HepG2 (cell line): ENCODE measurements at regions not wholly inside any gene's neighbourhood (a gene's known extent, or its start where the extent isn't known, plus 50 kb on each side); places are given as distances from the start of the nearest gene placed in this dataset.

ENCODE experiments used
- ATAC-seq: fragments of 200-7000 bp; cut with Tn5 transposase; 3 replicates; pipeline ENCODE4 v1.9.1; 2020; ENCODE audit warnings: mild to moderate bottlenecking, moderate library complexity
- BruUV-seq: library from RNA; stranded (reverse); fragments of 400-500 nt; replicated peaks from 2 replicates; lab custom pipeline; 2021; lab: Mats Ljungman, UMichigan
- CTCF ChIA-PET: fragments of 300-600 bp; formaldehyde crosslinking; extraction: SDS; loops from one replicate; lab custom pipeline; 2021; ENCODE audit warnings: low total read pairs, inconsistent platforms, low intra/inter-chr PET ratio; lab: Yijun Ruan, JAX
- POLR2A ChIA-PET: fragments of 350-600 bp; sonication (Branson Sonifier 250); formaldehyde crosslinking; loops from one replicate; lab custom pipeline; 2020; ENCODE audit warnings: antibody characterized with exemption, inconsistent platforms; lab: Yijun Ruan, JAX
- DNase-seq: peaks from one replicate; pipeline ENCODE4 v3.0.0-alpha.2; 2015; ENCODE audit warnings: low spot score
- FAIRE-seq: peaks from 3 replicates; lab custom pipeline; 2011; peaks lifted over from hg19 to GRCh38; lab: Jason Lieb, UNC
- H2AFZ ChIP-seq: one replicate; pipeline ENCODE4 v1.6.1; 2011; ENCODE audit warnings: low read length, inconsistent platforms
- H3K27ac ChIP-seq: fragments of 300-600 bp; 3 replicates; pipeline ENCODE4 v1.8.0; 2011; ENCODE audit warnings: mixed run types, mild to moderate bottlenecking, mixed read lengths, low read length, inconsistent platforms; ENCODE audit not compliant: insufficient read depth; ENCODE audit errors: extremely low read length
- H3K27me3 ChIP-seq, 2 experiments: fragments of 200-600 bp in 1 of 2; 2 replicates in 1 of 2; 3 replicates in 1 of 2; pipeline versions ENCODE4 v1.6.0 to v1.8.0; 2011; ENCODE audit warnings: low read length in 2 of 2, mild to moderate bottlenecking in 2 of 2, moderate library complexity in 2 of 2, inconsistent platforms in 1 of 2; ENCODE audit not compliant: insufficient read depth in 2 of 2, control insufficient read depth in 1 of 2
- H3K36me3 ChIP-seq, 2 experiments: fragments of 200-600 bp in 1 of 2; replicated peaks in 1 of 2; 2 replicates in 1 of 2; 3 replicates in 1 of 2; pipeline versions ENCODE4 v1.5.1 to v1.8.0; 2011; ENCODE audit warnings: low read length in 2 of 2, inconsistent platforms in 1 of 2; ENCODE audit not compliant: insufficient read depth in 2 of 2, control insufficient read depth in 1 of 2
- H3K4me1 ChIP-seq: 2 replicates; pipeline ENCODE4 v1.5.1; 2012; ENCODE audit warnings: low read length, inconsistent platforms; ENCODE audit not compliant: insufficient read depth
- H3K4me2 ChIP-seq: 2 replicates; pipeline ENCODE4 v1.6.0; 2011; ENCODE audit warnings: low read depth, low read length, inconsistent platforms
- H3K4me3 ChIP-seq, 3 experiments: fragments of 200-600 bp in 1 of 3; sonication (generic), shearing (Covaris generic) in 1 of 3; replicated peaks in 1 of 3; 2 replicates each; pipeline ENCODE4 v1.5.1; 2011 to 2016; ENCODE audit warnings: low read length in 3 of 3, inconsistent platforms in 2 of 3, low read depth in 2 of 3, mild to moderate bottlenecking in 2 of 3, control low read depth in 1 of 3, mixed read lengths in 1 of 3; ENCODE audit not compliant: insufficient read depth in 1 of 3
- H3K79me2 ChIP-seq: one replicate; pipeline ENCODE4 v1.6.1; 2011; ENCODE audit warnings: low read length, inconsistent platforms; ENCODE audit not compliant: insufficient read depth
- H3K9ac ChIP-seq: 2 replicates; pipeline ENCODE4 v1.6.0; 2011; ENCODE audit warnings: mild to moderate bottlenecking, low read depth, low read length, inconsistent platforms; ENCODE audit not compliant: insufficient read depth
- H3K9me3 ChIP-seq: 2 replicates; pipeline ENCODE4 v1.5.1; 2012; ENCODE audit warnings: mild to moderate bottlenecking, low read length
- H4K20me1 ChIP-seq: 2 replicates; pipeline ENCODE4 v1.6.0; 2011; ENCODE audit warnings: inconsistent platforms, mild to moderate bottlenecking, low read length, moderate library complexity; ENCODE audit not compliant: insufficient read depth
- CBFB ChIP-seq: sonication (generic); formaldehyde crosslinking; IDR thresholded peaks from 2 replicates; pipeline ENCODE4 v1.4.0; 2020; ENCODE audit warnings: missing genetic modification reagents
- CBX2 ChIP-seq, 2 experiments: fragments of 200-600 bp in 1 of 2; sonication (generic); formaldehyde crosslinking in 1 of 2; IDR thresholded peaks; 2 replicates each; pipeline versions ENCODE4 v1.7.0 to v1.8.1; 2018 to 2022; ENCODE audit warnings: low read depth in 2 of 2, low read length in 1 of 2, mild to moderate bottlenecking in 1 of 2, missing genetic modification reagents in 1 of 2
- NR2F6 ChIP-seq, 2 experiments: IDR thresholded peaks; 2 replicates each; pipeline ENCODE4 v1.6.1; 2016; ENCODE audit warnings: antibody characterized with exemption in 1 of 2, mild to moderate bottlenecking in 1 of 2
- REPIN1 ChIP-seq: sonication (generic); formaldehyde crosslinking; IDR thresholded peaks from 2 replicates; pipeline ENCODE4 v1.8.0; 2022; ENCODE audit warnings: missing genetic modification reagents, low read depth, mild to moderate bottlenecking, borderline replicate concordance
- TCF7 ChIP-seq: sonication (generic); IDR thresholded peaks from 2 replicates; pipeline ENCODE4 v1.6.1; 2016; ENCODE audit warnings: antibody characterized with exemption, low read depth
- TP53 ChIP-seq: sonication (generic); formaldehyde crosslinking; conservative IDR thresholded peaks from 2 replicates; pipeline ENCODE4 v1.4.0; 2020; ENCODE audit warnings: missing genetic modification reagents
- U2AF2 ChIP-seq: fragments of 200-400 bp; formaldehyde crosslinking; IDR thresholded peaks from 2 replicates; pipeline ENCODE4 v1.6.1; 2017; ENCODE audit warnings: low read depth, mild to moderate bottlenecking, low read length
- ZBTB10 ChIP-seq: sonication (generic); formaldehyde crosslinking; IDR thresholded peaks from 2 replicates; pipeline ENCODE4 v1.4.0; 2020; ENCODE audit warnings: missing genetic modification reagents, borderline replicate concordance
- ZBTB37 ChIP-seq: sonication (generic); formaldehyde crosslinking; IDR thresholded peaks from 2 replicates; pipeline ENCODE4 v1.4.0; 2020; ENCODE audit warnings: mild to moderate bottlenecking, missing genetic modification reagents
- ZNF550 ChIP-seq: sonication (generic); formaldehyde crosslinking; IDR thresholded peaks from 2 replicates; pipeline ENCODE4 v1.4.0; 2020; ENCODE audit warnings: mild to moderate bottlenecking, missing genetic modification reagents, borderline replicate concordance
- ZNF709 ChIP-seq: sonication (generic); formaldehyde crosslinking; IDR thresholded peaks from 2 replicates; pipeline ENCODE4 v1.5.0; 2020; ENCODE audit warnings: mild to moderate bottlenecking, missing genetic modification reagents
- in situ Hi-C: cut with HindIII; loops from 2 replicates; pipeline ENCODE4 v1.10.0; 2017; ENCODE audit warnings: low pct_unique_long_range_greater_than_20kb; ENCODE audit not compliant: extremely low pct_ligation_motif_present
- intact Hi-C: fragments of 100-400 bp; cut with micrococcal nuclease; formaldehyde crosslinking; loops from one replicate; pipeline ENCODE4 v1.10.0; 2022; ENCODE audit not compliant: unreplicated experiment
- TF ChIP-seq, protein P1 (sequence below): sonication (generic); formaldehyde crosslinking; IDR thresholded peaks from 2 replicates; pipeline ENCODE4 v1.9.0; 2021; ENCODE audit warnings: missing genetic modification reagents, mild to moderate bottlenecking, borderline replicate concordance
- TF ChIP-seq, protein P2 (sequence below): sonication (generic); formaldehyde crosslinking; IDR thresholded peaks from 2 replicates; pipeline ENCODE4 v1.4.0; 2020; ENCODE audit warnings: missing genetic modification reagents, borderline replicate concordance

DNA sequence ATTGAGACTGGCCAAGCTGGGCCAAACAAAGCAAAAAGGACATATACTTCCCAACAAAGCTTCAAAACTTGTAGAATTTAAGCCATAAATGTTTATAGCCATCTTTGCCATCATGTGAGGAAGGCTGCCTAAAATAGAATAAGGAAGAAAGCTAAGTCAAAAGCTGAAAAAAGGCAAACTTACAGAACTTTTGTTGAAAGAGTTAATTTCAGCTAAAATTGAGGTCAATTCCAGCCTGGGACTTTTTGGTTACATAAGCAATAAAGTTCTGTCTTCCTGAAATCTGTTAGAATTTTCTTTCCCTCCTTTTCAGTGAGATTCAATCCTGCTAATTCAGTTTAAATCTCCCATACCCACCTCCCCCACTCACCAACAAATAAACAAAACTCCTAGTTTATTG, 227.9 kb upstream of the MARCKS start:
- FAIRE-seq (no peak), DNase-seq (no peak), ATAC-seq (no peak)
- in situ Hi-C loops = no loop called here
- POLR2A ChIA-PET = interaction anchor here (1.9 to 2.1 kb wide), 2 partner anchors 13 to 229 kb away, joined by 9 read pairs; no protein-coding TSS in a partner anchor
- Histone ChIP-seq H3K4me1 (peaks cover 46% of the 10 kb centered on the region), H3K4me2 (no peak overlapping the region), H3K27ac (no peak overlapping the region), H4K20me1 (no peaks in the 10 kb centered on the region), H3K4me3 (no peak overlapping the region), H3K9ac (no peak overlapping the region), H3K79me2 (no peaks in the 10 kb centered on the region), H2AFZ (no peak overlapping the region), H3K9me3 (no peaks in the 10 kb centered on the region), H3K27me3 (no peaks in the 10 kb centered on the region), H3K36me3 (no peaks in the 10 kb centered on the region)
- CTCF ChIA-PET = no interaction called here
- intact Hi-C loops = no loop called here
- BruUV-seq = no TSS peak
- TF ChIP-seq, protein P1, sequence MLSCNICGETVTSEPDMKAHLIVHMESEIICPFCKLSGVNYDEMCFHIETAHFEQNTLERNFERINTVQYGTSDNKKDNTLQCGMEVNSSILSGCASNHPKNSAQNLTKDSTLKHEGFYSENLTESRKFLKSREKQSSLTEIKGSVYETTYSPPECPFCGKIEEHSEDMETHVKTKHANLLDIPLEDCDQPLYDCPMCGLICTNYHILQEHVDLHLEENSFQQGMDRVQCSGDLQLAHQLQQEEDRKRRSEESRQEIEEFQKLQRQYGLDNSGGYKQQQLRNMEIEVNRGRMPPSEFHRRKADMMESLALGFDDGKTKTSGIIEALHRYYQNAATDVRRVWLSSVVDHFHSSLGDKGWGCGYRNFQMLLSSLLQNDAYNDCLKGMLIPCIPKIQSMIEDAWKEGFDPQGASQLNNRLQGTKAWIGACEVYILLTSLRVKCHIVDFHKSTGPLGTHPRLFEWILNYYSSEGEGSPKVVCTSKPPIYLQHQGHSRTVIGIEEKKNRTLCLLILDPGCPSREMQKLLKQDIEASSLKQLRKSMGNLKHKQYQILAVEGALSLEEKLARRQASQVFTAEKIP (CRISPR knock-in tag) = no peak
- TF ChIP-seq U2AF2 (no peak), CBFB (CRISPR knock-in tag) (no peak), TCF7 (no peak), REPIN1 (CRISPR knock-in tag) (no peak), ZNF709 (no peak), ZBTB10 (CRISPR knock-in tag) (no peak), NR2F6 (IDR thresholded peaks at IDR 0.05) (no peak), NR2F6 (CRISPR knock-in tag; IDR thresholded peaks at IDR 0.05) (no peak), CBX2 (IDR thresholded peaks at IDR 0.05; ENCODE audit: low read depth, low read length) (no peak), CBX2 (CRISPR knock-in tag; IDR thresholded peaks at IDR 0.05; ENCODE audit: low read depth) (no peak), TP53 (CRISPR knock-in tag) (no peak), ZNF550 (CRISPR knock-in tag) (no peak), ZBTB37 (CRISPR knock-in tag) (no peak)
- TF ChIP-seq, protein P2, sequence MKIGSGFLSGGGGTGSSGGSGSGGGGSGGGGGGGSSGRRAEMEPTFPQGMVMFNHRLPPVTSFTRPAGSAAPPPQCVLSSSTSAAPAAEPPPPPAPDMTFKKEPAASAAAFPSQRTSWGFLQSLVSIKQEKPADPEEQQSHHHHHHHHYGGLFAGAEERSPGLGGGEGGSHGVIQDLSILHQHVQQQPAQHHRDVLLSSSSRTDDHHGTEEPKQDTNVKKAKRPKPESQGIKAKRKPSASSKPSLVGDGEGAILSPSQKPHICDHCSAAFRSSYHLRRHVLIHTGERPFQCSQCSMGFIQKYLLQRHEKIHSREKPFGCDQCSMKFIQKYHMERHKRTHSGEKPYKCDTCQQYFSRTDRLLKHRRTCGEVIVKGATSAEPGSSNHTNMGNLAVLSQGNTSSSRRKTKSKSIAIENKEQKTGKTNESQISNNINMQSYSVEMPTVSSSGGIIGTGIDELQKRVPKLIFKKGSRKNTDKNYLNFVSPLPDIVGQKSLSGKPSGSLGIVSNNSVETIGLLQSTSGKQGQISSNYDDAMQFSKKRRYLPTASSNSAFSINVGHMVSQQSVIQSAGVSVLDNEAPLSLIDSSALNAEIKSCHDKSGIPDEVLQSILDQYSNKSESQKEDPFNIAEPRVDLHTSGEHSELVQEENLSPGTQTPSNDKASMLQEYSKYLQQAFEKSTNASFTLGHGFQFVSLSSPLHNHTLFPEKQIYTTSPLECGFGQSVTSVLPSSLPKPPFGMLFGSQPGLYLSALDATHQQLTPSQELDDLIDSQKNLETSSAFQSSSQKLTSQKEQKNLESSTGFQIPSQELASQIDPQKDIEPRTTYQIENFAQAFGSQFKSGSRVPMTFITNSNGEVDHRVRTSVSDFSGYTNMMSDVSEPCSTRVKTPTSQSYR (CRISPR knock-in tag) = no peak
